LNCAP (cell line): ENCODE measurements at regions not wholly inside any gene's neighbourhood (a gene's known extent, or its start where the extent isn't known, plus 50 kb on each side); places are given as distances from the start of the nearest gene placed in this dataset.

Source experiments
- CTCF ChIP-seq: fragments of 450-650 bp; IDR thresholded peaks from 2 replicates; pipeline ENCODE4 v1.5.1; 2017; ENCODE audit warnings: mild to moderate bottlenecking

DNA sequence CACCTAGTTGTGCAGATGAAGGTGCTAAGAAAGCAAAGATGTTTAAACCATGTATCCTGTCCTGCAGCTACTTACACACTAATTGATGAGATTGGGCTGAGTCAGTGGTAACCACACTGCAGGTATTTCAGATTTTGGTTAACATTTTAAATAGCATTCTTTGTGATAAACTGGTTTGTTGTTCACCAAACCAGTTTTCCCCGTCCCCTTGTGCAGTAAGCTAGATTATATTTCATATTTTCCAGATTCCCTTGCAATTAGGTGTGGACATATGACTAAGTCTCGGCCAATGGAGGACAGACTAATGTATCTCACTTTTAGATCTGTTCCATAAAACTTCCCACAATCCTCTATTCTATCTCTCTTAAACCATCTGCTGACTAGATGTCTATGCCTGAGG is 320.4 kb downstream of the RWDD3 start:
- no peak for TF ChIP-seq CTCF

GRCh38 chr1:95558791-95559190 is 324.8 kb downstream of the RWDD3 start:
- no peak for TF ChIP-seq CTCF

DNA sequence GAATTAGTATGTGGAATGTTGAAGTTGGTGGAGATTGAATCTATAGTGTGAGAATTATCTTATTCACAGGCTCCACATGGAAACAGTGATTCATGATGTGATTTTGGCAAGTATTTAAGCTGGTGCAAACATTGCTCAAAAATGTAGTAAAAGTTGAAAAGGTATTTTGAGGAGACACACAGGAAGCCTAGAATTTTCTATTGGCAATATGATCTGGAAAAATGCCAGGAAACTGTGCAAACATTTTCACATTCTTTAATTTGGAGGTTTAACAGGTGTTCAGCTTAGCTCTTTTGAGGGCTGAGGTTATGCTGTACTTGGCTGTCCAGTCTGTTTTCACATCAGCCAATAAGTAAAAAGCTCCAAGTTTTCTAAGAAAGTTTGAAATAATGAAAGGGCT is 327.3 kb downstream of the RWDD3 start:
- TF ChIP-seq CTCF, result no peak

GRCh38 chr1:95562230-95562629 is 328.2 kb downstream of the RWDD3 start:
- TF ChIP-seq CTCF, result no peak

DNA sequence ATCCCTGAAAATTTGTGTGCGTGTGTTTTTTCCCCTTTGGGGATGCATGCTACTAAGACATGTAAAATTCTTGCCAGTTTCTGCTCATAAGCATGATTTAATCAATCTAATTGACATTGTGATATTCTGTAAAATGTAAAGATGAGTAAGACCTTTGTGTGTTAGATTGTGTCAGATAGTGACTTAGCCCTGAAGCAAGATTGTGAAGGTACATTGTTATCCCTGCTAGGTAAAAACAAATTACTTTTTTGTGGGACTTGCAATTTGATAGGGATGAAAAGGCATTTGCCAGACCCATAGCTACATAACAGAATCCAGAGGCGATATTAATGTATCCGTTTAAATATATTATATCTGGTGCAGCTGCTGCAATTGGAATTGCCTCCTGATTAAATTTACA is 338.0 kb downstream of the RWDD3 start:
- no peak for TF ChIP-seq CTCF

- no peak for TF ChIP-seq CTCF
Measured at GRCh38 chr1:95572962-95573361, 339.0 kb downstream of the RWDD3 start.

GRCh38 chr1:95575291-95575690 is 341.3 kb downstream of the RWDD3 start:
- TF ChIP-seq CTCF, result no peak

DNA sequence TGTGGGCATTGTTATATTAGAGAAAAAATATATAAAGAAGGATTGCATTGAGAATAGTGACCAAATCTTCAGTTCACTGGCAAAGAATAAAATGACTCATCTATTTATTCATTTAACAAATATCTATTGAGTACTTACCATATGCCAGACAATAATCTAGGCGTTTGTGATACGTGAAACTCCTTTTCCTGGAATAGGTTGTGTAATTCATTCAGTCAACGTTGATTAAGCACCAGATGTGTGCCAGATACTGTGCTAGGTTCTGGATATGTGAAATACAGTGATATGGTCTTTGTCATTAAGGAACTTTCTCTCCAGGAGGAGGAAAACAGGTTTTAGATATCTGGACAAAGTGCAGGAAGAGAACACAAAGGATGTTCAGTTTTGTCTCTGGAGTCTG is 344.5 kb downstream of the RWDD3 start:
- TF ChIP-seq CTCF, result no peak
